Vagina (tissue), 2 donors: ENCODE measurements at regions not wholly inside any gene's neighbourhood (a gene's known extent, or its start where the extent isn't known, plus 50 kb on each side); places are given as distances from the start of the nearest gene placed in this dataset.
A peak's percentile ranks its signal among the peaks of the same experiment; 100 is the strongest.

Experiments
- DNase-seq, 2 donors: peaks; one replicate each; pipeline ENCODE4 v3.0.0-alpha.2; 2017; ENCODE audit errors: extremely low spot score in 2 of 2
- H3K27ac ChIP-seq: fragments of 200-600 bp; sonication (generic); one replicate; pipeline ENCODE4 v1.5.1; 2019
- H3K27me3 ChIP-seq: fragments of 200-600 bp; sonication (generic); one replicate; pipeline ENCODE4 v1.5.1; 2019
- H3K36me3 ChIP-seq, 2 donors: fragments of 200-600 bp; sonication (generic); one replicate each; pipeline ENCODE4 v1.5.1; 2017 to 2019
- H3K4me1 ChIP-seq: fragments of 200-600 bp; sonication (generic); one replicate; pipeline ENCODE4 v1.5.1; 2019
- H3K4me3 ChIP-seq, 2 donors: fragments of 200-600 bp; sonication (generic); 1 replicate in 1 of 2; 2 replicates in 1 of 2; pipeline ENCODE4 v1.5.1; 2016 to 2019
- H3K9me3 ChIP-seq: fragments of 200-600 bp; sonication (generic); one replicate; pipeline ENCODE4 v1.5.1; 2019
- POLR2A ChIP-seq, 2 donors: fragments of 450-650 bp; IDR thresholded peaks; one replicate each; pipeline ENCODE4 v1.6.1; 2017; ENCODE audit warnings: antibody characterized with exemption in 2 of 2, mild to moderate bottlenecking in 2 of 2, moderate library complexity in 2 of 2
- POLR2AphosphoS5 ChIP-seq, 2 donors: sonication (generic); formaldehyde crosslinking; IDR thresholded peaks; one replicate each; pipeline ENCODE4 v1.9.0; 2017; ENCODE audit warnings: antibody characterized with exemption in 2 of 2, mild to moderate bottlenecking in 2 of 2, low read depth in 1 of 2; ENCODE audit not compliant: insufficient read depth in 1 of 2
- intact Hi-C: fragments of 100-400 bp; cut with DNase I; formaldehyde crosslinking; loops from one replicate; pipeline ENCODE4 v1.15.1; 2023
- TF ChIP-seq, protein P1 (sequence below), 3 experiments: fragments of 450-650 bp in 2 of 3; fragments of 200-600 bp in 1 of 3; sonication (generic) in 1 of 3; IDR thresholded peaks; one replicate each; pipeline ENCODE4 v1.5.1; 2017 to 2019; ENCODE audit warnings: antibody characterized with exemption in 3 of 3, mild to moderate bottlenecking in 2 of 3, moderate library complexity in 2 of 3

DNA sequence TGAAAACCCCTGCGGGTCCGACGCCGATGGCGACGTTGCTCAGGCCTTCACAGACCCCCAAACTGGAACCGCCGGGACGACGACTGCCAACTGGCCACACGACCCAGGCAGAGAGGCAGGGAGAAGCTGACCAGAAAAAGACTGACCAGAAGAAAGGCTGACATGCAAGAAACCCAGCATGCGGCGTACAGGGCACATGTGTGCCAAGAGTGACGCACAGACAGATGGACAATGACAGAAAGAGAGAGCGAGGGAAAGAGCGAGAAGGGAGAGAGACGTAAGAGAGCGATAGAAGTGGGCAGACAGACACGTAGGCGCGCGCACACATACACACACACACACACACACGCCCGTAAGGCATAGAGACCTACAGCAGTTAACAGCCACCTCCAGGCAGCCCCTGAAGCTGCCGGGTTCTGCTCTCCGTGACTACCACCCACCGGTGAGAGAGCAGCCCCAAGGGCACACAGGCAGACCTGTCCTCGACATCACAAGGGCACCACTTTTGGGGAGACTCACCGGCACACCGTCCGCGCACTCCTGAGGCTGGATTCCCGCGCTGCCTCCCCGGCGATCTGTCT lies 67.2 kb upstream of the ZNF527 start:
- Histone ChIP-seq H3K27ac (no peak overlapping the region), H3K36me3 (no peaks in the 10 kb centered on the region), H3K4me3 (peak overlapping the region; percentile 36 to 60), H3K9me3 (no peaks in the 10 kb centered on the region), H3K27me3 (no peaks in the 10 kb centered on the region), H3K4me1 (no peaks in the 10 kb centered on the region)
- no peak for DNase-seq
- TF ChIP-seq POLR2A (IDR thresholded peaks at IDR 0.05) (no peak), POLR2AphosphoS5 (IDR thresholded peaks at IDR 0.05; ENCODE audit: insufficient read depth in 1 of 2, low read depth in 1 of 2) (no peak)
- TF ChIP-seq, protein P1, sequence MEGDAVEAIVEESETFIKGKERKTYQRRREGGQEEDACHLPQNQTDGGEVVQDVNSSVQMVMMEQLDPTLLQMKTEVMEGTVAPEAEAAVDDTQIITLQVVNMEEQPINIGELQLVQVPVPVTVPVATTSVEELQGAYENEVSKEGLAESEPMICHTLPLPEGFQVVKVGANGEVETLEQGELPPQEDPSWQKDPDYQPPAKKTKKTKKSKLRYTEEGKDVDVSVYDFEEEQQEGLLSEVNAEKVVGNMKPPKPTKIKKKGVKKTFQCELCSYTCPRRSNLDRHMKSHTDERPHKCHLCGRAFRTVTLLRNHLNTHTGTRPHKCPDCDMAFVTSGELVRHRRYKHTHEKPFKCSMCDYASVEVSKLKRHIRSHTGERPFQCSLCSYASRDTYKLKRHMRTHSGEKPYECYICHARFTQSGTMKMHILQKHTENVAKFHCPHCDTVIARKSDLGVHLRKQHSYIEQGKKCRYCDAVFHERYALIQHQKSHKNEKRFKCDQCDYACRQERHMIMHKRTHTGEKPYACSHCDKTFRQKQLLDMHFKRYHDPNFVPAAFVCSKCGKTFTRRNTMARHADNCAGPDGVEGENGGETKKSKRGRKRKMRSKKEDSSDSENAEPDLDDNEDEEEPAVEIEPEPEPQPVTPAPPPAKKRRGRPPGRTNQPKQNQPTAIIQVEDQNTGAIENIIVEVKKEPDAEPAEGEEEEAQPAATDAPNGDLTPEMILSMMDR (IDR thresholded peaks at IDR 0.05), result no peak
- intact Hi-C loops, result no loop called here

DNA sequence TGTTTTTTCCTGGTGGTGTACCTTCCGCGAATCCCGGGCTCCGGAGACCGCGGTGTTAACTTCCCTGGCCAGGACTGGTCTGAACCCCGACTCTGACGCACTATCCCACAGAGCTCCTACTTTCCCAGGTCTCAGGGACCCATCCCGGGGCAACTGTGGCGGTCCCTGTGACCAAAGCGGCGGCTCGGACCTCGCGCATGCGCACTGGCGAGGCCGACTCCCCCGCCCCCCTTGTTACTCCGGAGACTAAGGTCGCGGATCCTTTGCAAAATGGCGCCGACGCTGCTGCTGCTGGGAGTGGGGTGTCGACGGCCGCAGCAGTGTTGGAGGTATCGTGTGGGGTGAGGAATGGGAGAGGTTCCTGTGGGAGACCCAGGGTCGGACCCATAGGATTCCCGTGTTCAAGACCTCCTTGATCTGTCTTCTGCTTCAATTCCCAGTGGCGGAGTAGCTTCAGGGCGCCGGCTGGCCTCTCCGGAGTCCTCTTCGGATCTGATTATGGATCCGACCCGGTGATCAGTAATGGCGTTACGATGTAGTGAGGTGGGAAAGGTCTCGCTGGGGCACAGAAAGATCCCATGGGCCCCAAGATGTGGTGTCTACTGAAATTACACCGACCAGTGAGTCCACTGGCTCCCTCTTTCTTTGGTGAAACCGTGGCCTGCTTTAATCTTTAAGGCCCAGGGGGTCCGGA lies 66.6 kb upstream of the ZNF527 start:
- Histone ChIP-seq H3K9me3 (no peaks in the 10 kb centered on the region), H3K4me1 (no peaks in the 10 kb centered on the region), H3K27me3 (no peaks in the 10 kb centered on the region), H3K36me3 (no peaks in the 10 kb centered on the region), H3K27ac (no peak overlapping the region), H3K4me3 (peak overlapping the region; percentile 36 to 60)
- intact Hi-C loops, result no loop called here
- TF ChIP-seq POLR2A (IDR thresholded peaks at IDR 0.05) (no peak), POLR2AphosphoS5 (IDR thresholded peaks at IDR 0.05; ENCODE audit: insufficient read depth in 1 of 2, low read depth in 1 of 2) (peak in 1 of 2 donors; percentile 45)
- TF ChIP-seq, protein P1 (IDR thresholded peaks at IDR 0.05), result no peak
- DNase-seq, result no peak

DNA sequence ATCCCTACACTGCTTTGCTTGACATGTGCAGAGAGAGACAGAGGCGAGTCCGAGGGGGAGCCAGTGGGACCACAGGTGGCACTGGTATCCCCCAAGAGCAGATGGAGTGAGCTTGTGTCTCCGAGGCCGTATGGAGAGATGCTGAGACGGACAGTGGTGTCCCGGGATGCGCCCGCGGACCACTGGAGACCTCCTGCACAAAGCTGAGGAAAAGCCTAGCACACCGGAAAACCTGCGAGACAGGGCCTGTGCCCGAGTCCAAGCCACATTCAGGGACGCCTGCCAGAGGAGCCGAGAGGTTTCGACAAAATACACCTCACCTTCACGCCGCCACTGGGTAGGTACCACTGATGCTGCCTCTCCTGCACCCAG lies 66.0 kb upstream of the ZNF527 start:
- no peak overlapping the region for H3K27ac ChIP-seq
- H3K9me3 ChIP-seq, result no peaks in the 10 kb centered on the region
- intact Hi-C loops, result no loop called here
- no peaks in the 10 kb centered on the region for H3K27me3 ChIP-seq
- no peak for TF ChIP-seq POLR2AphosphoS5 (IDR thresholded peaks at IDR 0.05; ENCODE audit: insufficient read depth in 1 of 2, low read depth in 1 of 2)
- no peak for TF ChIP-seq POLR2A (IDR thresholded peaks at IDR 0.05)
- TF ChIP-seq, protein P1 (IDR thresholded peaks at IDR 0.05), result no peak
- no peak for DNase-seq
- H3K4me1 ChIP-seq, result no peaks in the 10 kb centered on the region
- H3K4me3 ChIP-seq, result no peak overlapping the region
- no peaks in the 10 kb centered on the region for H3K36me3 ChIP-seq

DNA sequence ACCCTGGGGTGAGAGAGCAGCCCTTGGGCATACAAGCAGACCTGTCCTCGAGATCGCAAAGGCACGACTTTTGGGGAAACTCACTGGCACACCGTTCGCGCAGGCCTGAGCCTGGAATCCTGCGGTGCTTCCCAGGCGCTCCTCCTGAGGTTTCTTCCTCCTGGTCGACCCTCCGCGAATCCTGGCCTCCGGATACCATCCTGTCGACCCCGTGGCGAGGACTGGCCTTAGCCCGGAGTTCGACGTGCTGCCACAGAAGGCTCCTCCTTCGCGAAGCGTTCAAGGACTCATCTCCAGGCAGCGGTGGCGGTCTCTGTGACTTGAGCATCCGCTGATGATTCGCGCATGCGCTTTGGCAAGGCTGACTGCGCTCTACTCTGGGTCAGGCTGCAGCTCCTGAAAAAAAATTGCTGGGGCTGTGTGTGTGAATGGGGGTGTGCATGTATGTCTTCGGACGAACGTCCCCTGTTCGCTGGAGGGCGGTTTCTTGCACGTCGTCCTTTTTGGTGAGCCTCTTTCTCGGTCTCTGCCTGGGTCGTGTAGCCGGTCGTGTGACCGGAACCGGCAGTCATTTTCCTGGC lies 64.4 kb upstream of the ZNF527 start:
- Histone ChIP-seq H3K36me3 (no peaks in the 10 kb centered on the region), H3K4me3 (no peak overlapping the region), H3K9me3 (no peaks in the 10 kb centered on the region), H3K4me1 (no peaks in the 10 kb centered on the region), H3K27me3 (no peaks in the 10 kb centered on the region), H3K27ac (no peak overlapping the region)
- intact Hi-C loops, result no loop called here
- TF ChIP-seq, protein P1 (IDR thresholded peaks at IDR 0.05), result no peak
- TF ChIP-seq POLR2AphosphoS5 (IDR thresholded peaks at IDR 0.05; ENCODE audit: insufficient read depth in 1 of 2, low read depth in 1 of 2) (no peak), POLR2A (IDR thresholded peaks at IDR 0.05) (no peak)
- DNase-seq, result no peak
